Prostate gland (tissue), 2 donors: ENCODE measurements at regions not wholly inside any gene's neighbourhood (a gene's known extent, or its start where the extent isn't known, plus 50 kb on each side); places are given as distances from the start of the nearest gene placed in this dataset.

Experiments used
- CTCF ChIP-seq, 4 experiments: fragments of 200-600 bp in 2 of 4; fragments of 450-650 bp in 2 of 4; sonication (generic) in 2 of 4; IDR thresholded peaks; 1 replicate in 3 of 4; 2 replicates in 1 of 4; pipeline ENCODE4 v1.5.1; 2016 to 2019; ENCODE audit warnings: antibody characterized with exemption in 4 of 4, mild to moderate bottlenecking in 2 of 4, moderate library complexity in 2 of 4
- POLR2A ChIP-seq: fragments of 450-650 bp; IDR thresholded peaks from one replicate; pipeline ENCODE4 v1.6.1; 2016; ENCODE audit warnings: antibody characterized with exemption, mild to moderate bottlenecking

- TF ChIP-seq CTCF (IDR thresholded peaks at IDR 0.05) (no peak), POLR2A (no peak)
Measured at GRCh38 chr1:209268479-209268878, 315.0 kb upstream of the CAMK1G start.
